Osteocyte (in vitro differentiated cells): ENCODE measurements at regions not wholly inside any gene's neighbourhood (a gene's known extent, or its start where the extent isn't known, plus 50 kb on each side); places are given as distances from the start of the nearest gene placed in this dataset.

ENCODE experiments used
- DNase-seq: peaks from one replicate; pipeline ENCODE4 v3.0.0; 2021; ENCODE audit warnings: mixed read lengths; ENCODE audit not compliant: unreplicated experiment; ENCODE audit errors: extremely low spot score
- H3K27ac Mint-ChIP-seq: one replicate; pipeline ENCODE4 v1.8.0; 2021; ENCODE audit warnings: mild to moderate bottlenecking, mixed read lengths; ENCODE audit not compliant: unreplicated experiment
- H3K27me3 Mint-ChIP-seq: one replicate; pipeline ENCODE4 v1.8.0; 2021; ENCODE audit warnings: mixed read lengths; ENCODE audit not compliant: unreplicated experiment
- H3K36me3 Mint-ChIP-seq: one replicate; pipeline ENCODE4 v1.8.0; 2021; ENCODE audit warnings: mixed read lengths; ENCODE audit not compliant: unreplicated experiment
- H3K4me1 Mint-ChIP-seq: one replicate; pipeline ENCODE4 v1.8.0; 2021; ENCODE audit warnings: mixed read lengths; ENCODE audit not compliant: unreplicated experiment
- H3K4me3 Mint-ChIP-seq: one replicate; pipeline ENCODE4 v1.8.0; 2021; ENCODE audit warnings: mild to moderate bottlenecking, moderate library complexity, mixed read lengths; ENCODE audit not compliant: unreplicated experiment
- H3K9me3 Mint-ChIP-seq: one replicate; pipeline ENCODE4 v1.8.0; 2021; ENCODE audit warnings: mixed read lengths; ENCODE audit not compliant: unreplicated experiment
- TF ChIP-seq, protein P1 (sequence below): fragments of 200-600 bp; sonication (generic); IDR thresholded peaks from 2 replicates; pipeline ENCODE4 v1.5.0; 2021; ENCODE audit warnings: antibody characterized with exemption, mild to moderate bottlenecking, moderate library complexity

DNA sequence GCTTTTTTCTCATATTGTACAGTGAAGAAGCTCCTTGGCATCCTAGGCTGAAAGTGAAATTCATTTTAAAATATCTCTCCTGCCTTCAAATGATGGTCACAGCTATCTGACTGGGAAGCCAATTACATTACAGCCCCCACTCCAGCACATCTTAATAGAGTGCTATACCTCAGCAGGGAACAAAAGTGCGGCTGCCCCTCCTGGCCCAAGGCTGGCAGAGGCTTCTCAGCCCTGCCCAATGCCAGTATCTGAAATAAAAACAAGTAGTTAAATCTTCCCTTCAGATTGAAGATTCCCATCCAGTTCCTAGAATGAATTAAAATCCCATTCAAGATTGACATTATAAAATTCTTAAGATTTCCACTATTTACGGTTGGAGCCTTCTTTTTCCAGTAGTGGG, 54.9 kb upstream of the GNG2 start:
- TF ChIP-seq, protein P1, sequence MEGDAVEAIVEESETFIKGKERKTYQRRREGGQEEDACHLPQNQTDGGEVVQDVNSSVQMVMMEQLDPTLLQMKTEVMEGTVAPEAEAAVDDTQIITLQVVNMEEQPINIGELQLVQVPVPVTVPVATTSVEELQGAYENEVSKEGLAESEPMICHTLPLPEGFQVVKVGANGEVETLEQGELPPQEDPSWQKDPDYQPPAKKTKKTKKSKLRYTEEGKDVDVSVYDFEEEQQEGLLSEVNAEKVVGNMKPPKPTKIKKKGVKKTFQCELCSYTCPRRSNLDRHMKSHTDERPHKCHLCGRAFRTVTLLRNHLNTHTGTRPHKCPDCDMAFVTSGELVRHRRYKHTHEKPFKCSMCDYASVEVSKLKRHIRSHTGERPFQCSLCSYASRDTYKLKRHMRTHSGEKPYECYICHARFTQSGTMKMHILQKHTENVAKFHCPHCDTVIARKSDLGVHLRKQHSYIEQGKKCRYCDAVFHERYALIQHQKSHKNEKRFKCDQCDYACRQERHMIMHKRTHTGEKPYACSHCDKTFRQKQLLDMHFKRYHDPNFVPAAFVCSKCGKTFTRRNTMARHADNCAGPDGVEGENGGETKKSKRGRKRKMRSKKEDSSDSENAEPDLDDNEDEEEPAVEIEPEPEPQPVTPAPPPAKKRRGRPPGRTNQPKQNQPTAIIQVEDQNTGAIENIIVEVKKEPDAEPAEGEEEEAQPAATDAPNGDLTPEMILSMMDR: no peak
- Mint-ChIP-seq H3K4me1 (no peaks in the 10 kb centered on the region), H3K27ac (no peak overlapping the region), H3K36me3 (no peaks in the 10 kb centered on the region), H3K9me3 (peaks cover 5% of the 10 kb centered on the region), H3K4me3 (no peak overlapping the region), H3K27me3 (peaks cover 29% of the 10 kb centered on the region)
- no peak for DNase-seq

DNA sequence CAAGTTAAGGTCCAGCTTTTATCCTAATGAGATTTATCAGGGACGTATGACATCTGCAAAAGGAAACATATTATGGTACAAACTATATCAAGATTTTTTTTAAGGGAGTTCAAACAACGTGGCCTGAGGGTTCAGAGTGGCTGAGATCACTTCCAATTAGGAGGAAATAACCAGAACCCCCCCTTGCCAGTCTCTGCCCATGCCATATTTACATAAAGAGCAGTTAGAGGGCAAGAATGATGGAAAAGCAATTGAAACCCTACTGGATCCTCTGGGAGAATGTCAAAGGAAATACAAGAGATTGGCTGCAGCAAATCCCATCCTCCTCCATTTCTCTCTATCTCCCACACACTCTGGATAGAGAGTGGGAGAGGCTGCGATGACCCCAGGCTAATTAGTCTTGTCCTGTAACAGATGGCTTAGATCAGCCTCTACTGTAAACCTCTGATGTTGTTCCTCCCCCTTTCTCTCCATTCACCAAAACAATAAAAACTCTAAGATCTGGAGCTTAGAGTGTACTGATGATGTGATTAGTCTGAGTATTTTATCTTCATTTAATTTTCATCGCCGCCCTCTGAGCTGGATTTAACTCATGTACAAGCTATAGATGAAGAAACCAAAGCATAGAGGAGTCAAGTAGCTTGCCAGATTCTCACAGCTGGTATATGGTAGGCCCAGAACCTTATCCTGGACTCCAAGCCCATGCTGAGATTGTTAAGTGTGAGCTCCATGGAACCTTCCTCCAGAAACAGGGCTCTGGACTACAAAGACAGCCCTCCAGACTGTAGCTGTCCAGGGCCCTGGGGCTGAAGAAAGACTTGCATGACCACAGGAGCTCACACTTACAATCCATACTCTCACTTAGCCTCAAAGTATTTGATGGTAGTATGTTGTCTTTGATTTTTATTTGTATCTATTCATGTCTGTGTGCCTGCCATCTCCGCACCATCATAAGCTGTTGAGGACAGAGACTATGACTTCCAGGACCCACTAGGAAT, 54.1 kb upstream of the GNG2 start:
- Mint-ChIP-seq H3K27ac (no peak overlapping the region), H3K36me3 (no peaks in the 10 kb centered on the region), H3K9me3 (peaks cover 5% of the 10 kb centered on the region), H3K27me3 (peaks cover 27% of the 10 kb centered on the region), H3K4me3 (no peak overlapping the region), H3K4me1 (no peaks in the 10 kb centered on the region)
- no peak for DNase-seq
- TF ChIP-seq, protein P1: no peak

- Mint-ChIP-seq H3K9me3 (peaks cover 5% of the 10 kb centered on the region), H3K27ac (no peak overlapping the region), H3K36me3 (no peaks in the 10 kb centered on the region), H3K4me3 (no peak overlapping the region), H3K4me1 (no peaks in the 10 kb centered on the region), H3K27me3 (peaks cover 22% of the 10 kb centered on the region)
- TF ChIP-seq, protein P1: no peak
- DNase-seq: no peak
Measured at GRCh38 chr14:51807356-51807755, 53.1 kb upstream of the GNG2 start.
